NB4 (cell line): ENCODE measurements at regions not wholly inside any gene's neighbourhood (a gene's known extent, or its start where the extent isn't known, plus 50 kb on each side); places are given as distances from the start of the nearest gene placed in this dataset.

Experiments
- MYC ChIP-seq: IDR thresholded peaks from 2 replicates; pipeline ENCODE4 v1.6.1; 2011; ENCODE audit warnings: low read depth, low read length
- POLR2A ChIP-seq: IDR thresholded peaks from 2 replicates; pipeline ENCODE4 v1.6.1; 2011; ENCODE audit warnings: mild to moderate bottlenecking; ENCODE audit not compliant: insufficient read length; ENCODE audit errors: extremely low read depth
- TF ChIP-seq, protein P1 (sequence below): IDR thresholded peaks from one replicate; pipeline ENCODE4 v1.5.1; 2012; ENCODE audit warnings: low read depth, low read length
- TF ChIP-seq, protein P2 (sequence below): IDR thresholded peaks from 2 replicates; pipeline ENCODE4 v1.6.1; 2011; ENCODE audit warnings: low read depth, low read length

DNA sequence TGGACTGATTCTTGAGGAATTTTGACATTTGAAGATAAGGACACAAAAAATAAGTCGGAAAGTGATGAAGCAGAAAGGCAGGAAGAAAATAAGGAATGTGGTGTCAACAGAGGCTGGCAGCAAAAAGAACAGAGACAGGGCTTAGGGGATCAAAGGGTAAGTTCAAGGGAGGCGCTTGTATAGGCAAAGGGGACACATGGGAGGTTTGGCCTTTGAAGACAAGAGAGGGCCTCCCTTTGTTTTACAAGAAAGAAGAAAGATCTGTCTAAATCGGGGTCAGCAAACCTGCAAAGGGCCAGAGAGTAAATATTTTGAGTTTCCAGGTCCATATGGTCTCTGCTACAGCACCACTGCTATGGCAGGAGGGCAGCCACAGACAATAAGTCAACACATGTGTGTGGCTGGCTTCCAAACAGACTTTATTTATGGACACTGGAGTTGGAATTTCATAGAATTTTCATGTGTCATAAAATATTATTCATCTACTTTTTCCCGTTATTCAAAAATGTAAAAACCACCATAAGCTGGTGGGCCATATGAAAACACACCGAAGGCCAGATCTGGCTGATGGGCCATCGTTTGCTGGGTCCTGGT lies 112.0 kb upstream of the FBXL7 start:
- TF ChIP-seq POLR2A, result no peak
- TF ChIP-seq, protein P1, sequence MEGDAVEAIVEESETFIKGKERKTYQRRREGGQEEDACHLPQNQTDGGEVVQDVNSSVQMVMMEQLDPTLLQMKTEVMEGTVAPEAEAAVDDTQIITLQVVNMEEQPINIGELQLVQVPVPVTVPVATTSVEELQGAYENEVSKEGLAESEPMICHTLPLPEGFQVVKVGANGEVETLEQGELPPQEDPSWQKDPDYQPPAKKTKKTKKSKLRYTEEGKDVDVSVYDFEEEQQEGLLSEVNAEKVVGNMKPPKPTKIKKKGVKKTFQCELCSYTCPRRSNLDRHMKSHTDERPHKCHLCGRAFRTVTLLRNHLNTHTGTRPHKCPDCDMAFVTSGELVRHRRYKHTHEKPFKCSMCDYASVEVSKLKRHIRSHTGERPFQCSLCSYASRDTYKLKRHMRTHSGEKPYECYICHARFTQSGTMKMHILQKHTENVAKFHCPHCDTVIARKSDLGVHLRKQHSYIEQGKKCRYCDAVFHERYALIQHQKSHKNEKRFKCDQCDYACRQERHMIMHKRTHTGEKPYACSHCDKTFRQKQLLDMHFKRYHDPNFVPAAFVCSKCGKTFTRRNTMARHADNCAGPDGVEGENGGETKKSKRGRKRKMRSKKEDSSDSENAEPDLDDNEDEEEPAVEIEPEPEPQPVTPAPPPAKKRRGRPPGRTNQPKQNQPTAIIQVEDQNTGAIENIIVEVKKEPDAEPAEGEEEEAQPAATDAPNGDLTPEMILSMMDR, result no peak
- TF ChIP-seq, protein P2, sequence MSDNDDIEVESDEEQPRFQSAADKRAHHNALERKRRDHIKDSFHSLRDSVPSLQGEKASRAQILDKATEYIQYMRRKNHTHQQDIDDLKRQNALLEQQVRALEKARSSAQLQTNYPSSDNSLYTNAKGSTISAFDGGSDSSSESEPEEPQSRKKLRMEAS, result no peak
- no peak for TF ChIP-seq MYC
